Hepatocyte (in vitro differentiated cells): ENCODE measurements at regions not wholly inside any gene's neighbourhood (a gene's known extent, or its start where the extent isn't known, plus 50 kb on each side); places are given as distances from the start of the nearest gene placed in this dataset.
A peak's percentile ranks its signal among the peaks of the same experiment; 100 is the strongest.

Experiments
- DNase-seq: peaks from one replicate; pipeline ENCODE4 v3.0.0-alpha.2; 2016; ENCODE audit warnings: low spot score
- H2AFZ ChIP-seq: fragments of 200-600 bp; sonication (generic); 2 replicates; pipeline ENCODE4 v1.6.0; 2016; ENCODE audit warnings: antibody characterized with exemption, mild to moderate bottlenecking
- H3K27ac ChIP-seq: fragments of 200-600 bp; sonication (generic); 2 replicates; pipeline ENCODE4 v1.5.1; 2016; ENCODE audit warnings: mild to moderate bottlenecking
- H3K27me3 ChIP-seq: fragments of 200-600 bp; sonication (generic); 2 replicates; pipeline ENCODE4 v1.6.1; 2016
- H3K36me3 ChIP-seq: fragments of 200-600 bp; sonication (generic); replicated peaks from 2 replicates; pipeline ENCODE4 v1.5.1; 2016; ENCODE audit warnings: low read depth; ENCODE audit not compliant: insufficient read depth
- H3K4me1 ChIP-seq: fragments of 200-600 bp; sonication (generic); 2 replicates; pipeline ENCODE4 v1.5.1; 2016; ENCODE audit warnings: mild to moderate bottlenecking, moderate library complexity; ENCODE audit not compliant: insufficient read depth
- H3K4me2 ChIP-seq: fragments of 200-600 bp; sonication (generic); 2 replicates; pipeline ENCODE4 v1.6.0; 2016
- H3K4me3 ChIP-seq: fragments of 200-600 bp; sonication (generic); 2 replicates; pipeline ENCODE4 v1.5.1; 2016; ENCODE audit warnings: mild to moderate bottlenecking
- H3K79me2 ChIP-seq: fragments of 200-600 bp; sonication (generic); 2 replicates; pipeline ENCODE4 v1.6.0; 2017; ENCODE audit warnings: mild to moderate bottlenecking
- H3K9me2 ChIP-seq: fragments of 200-600 bp; sonication (generic); replicated peaks from 2 replicates; pipeline ENCODE4 v1.6.0; 2017; ENCODE audit warnings: mild to moderate bottlenecking; ENCODE audit not compliant: insufficient read depth
- H3K9me3 ChIP-seq: fragments of 200-600 bp; sonication (generic); 2 replicates; pipeline ENCODE4 v1.5.1; 2016; ENCODE audit warnings: low read depth, mild to moderate bottlenecking
- H4K20me1 ChIP-seq: fragments of 200-600 bp; sonication (generic); 2 replicates; pipeline ENCODE4 v1.6.0; 2016; ENCODE audit warnings: mild to moderate bottlenecking; ENCODE audit not compliant: insufficient read depth, poor library complexity, severe bottlenecking
- EZH2 ChIP-seq: fragments of 200-600 bp; sonication (generic); IDR thresholded peaks from 2 replicates; pipeline ENCODE4 v1.6.1; 2016; ENCODE audit warnings: antibody characterized with exemption, mild to moderate bottlenecking, borderline replicate concordance
- EZH2phosphoT487 ChIP-seq: fragments of 200-600 bp; sonication (generic); IDR thresholded peaks from one replicate; pipeline ENCODE4 v1.6.1; 2018; ENCODE audit warnings: antibody characterized with exemption, mild to moderate bottlenecking, low read depth, moderate library complexity; ENCODE audit not compliant: unreplicated experiment, severe bottlenecking
- WGBS: methylation state at CpG from one replicate; pipeline ENCODE4 v1.1.6; 2016; ENCODE audit warnings: low lambda C conversion rate; ENCODE audit errors: missing lambda C conversion rate; 5-methylcytosine and 5-hydroxymethylcytosine counted together
- TF ChIP-seq, protein P1 (sequence below): fragments of 200-600 bp; sonication (generic); IDR thresholded peaks from 2 replicates; pipeline ENCODE4 v1.5.1; 2016; ENCODE audit warnings: antibody characterized with exemption, mild to moderate bottlenecking; ENCODE audit not compliant: poor library complexity

GRCh38 chr6:4350567-4351519 is 215.5 kb upstream of the ECI2 start:
- H3K27me3 ChIP-seq: no peaks in the 10 kb centered on the region
- no peaks in the 10 kb centered on the region for H3K79me2 ChIP-seq
- peak overlapping the region; percentile 42 for H3K27ac ChIP-seq
- TF ChIP-seq EZH2phosphoT487 (no peak), EZH2 (no peak)
- TF ChIP-seq, protein P1, sequence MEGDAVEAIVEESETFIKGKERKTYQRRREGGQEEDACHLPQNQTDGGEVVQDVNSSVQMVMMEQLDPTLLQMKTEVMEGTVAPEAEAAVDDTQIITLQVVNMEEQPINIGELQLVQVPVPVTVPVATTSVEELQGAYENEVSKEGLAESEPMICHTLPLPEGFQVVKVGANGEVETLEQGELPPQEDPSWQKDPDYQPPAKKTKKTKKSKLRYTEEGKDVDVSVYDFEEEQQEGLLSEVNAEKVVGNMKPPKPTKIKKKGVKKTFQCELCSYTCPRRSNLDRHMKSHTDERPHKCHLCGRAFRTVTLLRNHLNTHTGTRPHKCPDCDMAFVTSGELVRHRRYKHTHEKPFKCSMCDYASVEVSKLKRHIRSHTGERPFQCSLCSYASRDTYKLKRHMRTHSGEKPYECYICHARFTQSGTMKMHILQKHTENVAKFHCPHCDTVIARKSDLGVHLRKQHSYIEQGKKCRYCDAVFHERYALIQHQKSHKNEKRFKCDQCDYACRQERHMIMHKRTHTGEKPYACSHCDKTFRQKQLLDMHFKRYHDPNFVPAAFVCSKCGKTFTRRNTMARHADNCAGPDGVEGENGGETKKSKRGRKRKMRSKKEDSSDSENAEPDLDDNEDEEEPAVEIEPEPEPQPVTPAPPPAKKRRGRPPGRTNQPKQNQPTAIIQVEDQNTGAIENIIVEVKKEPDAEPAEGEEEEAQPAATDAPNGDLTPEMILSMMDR: no peak
- no peaks in the 10 kb centered on the region for H3K9me2 ChIP-seq
- H3K4me2 ChIP-seq: no peak overlapping the region
- H3K4me1 ChIP-seq: peaks cover 3% of the 10 kb centered on the region
- H4K20me1 ChIP-seq: no peaks in the 10 kb centered on the region
- H2AFZ ChIP-seq: no peak overlapping the region
- no peak overlapping the region for H3K4me3 ChIP-seq
- WGBS: 77% methylated on average over 9 of the region's 9 CpGs
- H3K36me3 ChIP-seq: no peaks in the 10 kb centered on the region
- DNase-seq: no peak
- no peaks in the 10 kb centered on the region for H3K9me3 ChIP-seq

DNA sequence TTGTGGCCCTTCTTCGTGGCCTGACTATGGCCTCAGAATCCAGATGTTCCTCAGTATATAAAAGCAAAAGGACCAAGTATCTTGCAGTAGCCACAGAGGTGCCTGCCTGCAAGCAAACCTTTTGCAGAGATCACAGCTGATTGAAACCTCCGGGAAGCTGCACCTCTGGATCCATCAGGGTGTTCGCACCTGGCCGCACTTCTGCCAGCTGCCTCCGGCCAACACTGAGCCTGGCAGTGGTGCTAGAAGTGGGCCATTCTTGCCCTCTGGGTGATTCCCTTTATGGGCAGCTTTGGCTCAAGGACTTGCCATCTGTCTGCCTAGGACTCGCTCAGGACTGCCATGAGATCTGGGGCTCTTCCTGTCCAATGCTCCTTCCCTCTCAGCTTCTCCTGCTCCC is 214.6 kb upstream of the ECI2 start:
- Histone ChIP-seq H2AFZ (no peak overlapping the region), H3K27me3 (no peaks in the 10 kb centered on the region), H3K36me3 (no peaks in the 10 kb centered on the region), H3K4me2 (no peak overlapping the region), H3K27ac (no peak overlapping the region), H3K4me1 (peaks cover 3% of the 10 kb centered on the region), H3K9me2 (no peaks in the 10 kb centered on the region), H3K4me3 (no peak overlapping the region), H3K9me3 (no peaks in the 10 kb centered on the region), H3K79me2 (no peaks in the 10 kb centered on the region), H4K20me1 (no peaks in the 10 kb centered on the region)
- DNase-seq: no peak
- no peak for TF ChIP-seq EZH2phosphoT487
- 98% methylated on average over 6 of the region's 6 CpGs for WGBS

DNA sequence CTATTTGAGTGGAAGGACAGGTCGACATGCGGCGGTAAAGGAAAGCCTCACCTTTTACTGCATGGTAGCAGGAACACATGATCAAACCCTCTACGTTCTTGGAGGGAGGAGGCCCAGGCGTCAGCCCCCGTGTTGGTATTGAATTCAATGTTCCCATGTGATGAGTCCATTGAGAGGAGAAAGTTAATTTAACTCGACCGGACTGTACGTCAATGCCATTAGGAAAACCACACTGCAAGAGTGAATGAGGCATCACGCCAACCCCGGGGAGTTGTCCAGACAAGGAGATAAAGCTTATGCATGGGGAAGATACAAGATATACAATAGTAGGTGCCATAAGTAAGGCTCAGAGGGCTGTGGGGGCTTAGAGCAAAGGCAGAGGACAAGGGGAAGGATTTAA is 213.9 kb upstream of the ECI2 start:
- DNase-seq: no peak
- Histone ChIP-seq H3K27ac (no peak overlapping the region), H3K4me3 (no peak overlapping the region), H3K27me3 (no peaks in the 10 kb centered on the region), H3K4me1 (peaks cover 3% of the 10 kb centered on the region), H4K20me1 (no peaks in the 10 kb centered on the region), H2AFZ (no peak overlapping the region), H3K9me2 (no peaks in the 10 kb centered on the region), H3K36me3 (no peaks in the 10 kb centered on the region), H3K9me3 (no peaks in the 10 kb centered on the region), H3K4me2 (no peak overlapping the region), H3K79me2 (no peaks in the 10 kb centered on the region)
- WGBS: 90% methylated on average over 11 of the region's 11 CpGs
- TF ChIP-seq, protein P1: no peak
- TF ChIP-seq EZH2: no peak
- no peak for TF ChIP-seq EZH2phosphoT487

GRCh38 chr6:4348462-4349112 is 213.2 kb upstream of the ECI2 start:
- Histone ChIP-seq H3K4me1 (peaks cover 3% of the 10 kb centered on the region), H3K27me3 (no peaks in the 10 kb centered on the region), H3K36me3 (no peaks in the 10 kb centered on the region), H3K79me2 (no peaks in the 10 kb centered on the region), H4K20me1 (no peaks in the 10 kb centered on the region), H3K4me3 (no peak overlapping the region), H3K4me2 (no peak overlapping the region), H2AFZ (no peak overlapping the region), H3K9me2 (no peaks in the 10 kb centered on the region), H3K9me3 (no peaks in the 10 kb centered on the region), H3K27ac (peak overlapping the region; percentile 31)
- WGBS: 59% methylated on average over 14 of the region's 14 CpGs
- no peak for DNase-seq
- TF ChIP-seq EZH2 (no peak), EZH2phosphoT487 (no peak)
- TF ChIP-seq, protein P1: no peak
